ENCODE measurements at regions not wholly inside any gene's neighbourhood (a gene's known extent, or its start where the extent isn't known, plus 50 kb on each side); places are given as distances from the start of the nearest gene placed in this dataset.

DNA sequence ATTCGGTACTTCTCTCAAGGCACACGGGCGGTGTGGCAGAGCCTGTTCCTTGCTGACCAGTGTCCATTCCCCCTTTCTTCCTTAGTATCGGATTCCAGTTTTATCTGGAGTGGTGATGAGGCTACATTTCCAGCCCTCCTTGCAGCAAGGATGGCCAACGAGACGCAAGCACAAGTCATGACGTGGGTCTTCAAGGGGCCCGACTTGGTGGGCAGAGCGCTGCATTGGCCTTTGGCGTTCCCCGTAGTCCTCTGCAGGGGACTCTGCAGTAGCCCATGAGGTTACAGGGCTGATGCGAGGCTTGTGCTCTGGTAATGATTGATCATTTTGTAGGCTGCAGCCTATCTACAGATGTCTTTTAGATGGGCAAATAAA lies 194.5 kb downstream of the OPA1 start:
- intact Hi-C loops (cut with DNase I; ENCODE audit: low total_unique reads): loop anchor here (5.0 kb wide), 1 partner anchor 350 kb away; the partner anchor contains the start of gene HES1
- no peaks in the 10 kb centered on the region for H3K27me3 ChIP-seq
- H3K4me1 ChIP-seq: peaks cover 6 to 30% (median 24%) of the 10 kb centered on the region in 4 donors
- no peak for DNase-seq
- H3K9me3 ChIP-seq: no peaks in the 10 kb centered on the region
- H3K36me3 ChIP-seq: no peaks in the 10 kb centered on the region
- TF ChIP-seq POLR2A (IDR thresholded peaks at IDR 0.05) (no peak), CTCF (IDR thresholded peaks at IDR 0.05) (no peak), EP300 (IDR thresholded peaks at IDR 0.05) (no peak), POLR2AphosphoS5 (IDR thresholded peaks at IDR 0.05) (no peak)
- WGBS, 5 donors: 83 to 91% (median 86%) methylated on average over 12 of the region's 12 CpGs
- H3K4me3 ChIP-seq: no peak overlapping the region
- no peak overlapping the region for H3K27ac ChIP-seq

DNA sequence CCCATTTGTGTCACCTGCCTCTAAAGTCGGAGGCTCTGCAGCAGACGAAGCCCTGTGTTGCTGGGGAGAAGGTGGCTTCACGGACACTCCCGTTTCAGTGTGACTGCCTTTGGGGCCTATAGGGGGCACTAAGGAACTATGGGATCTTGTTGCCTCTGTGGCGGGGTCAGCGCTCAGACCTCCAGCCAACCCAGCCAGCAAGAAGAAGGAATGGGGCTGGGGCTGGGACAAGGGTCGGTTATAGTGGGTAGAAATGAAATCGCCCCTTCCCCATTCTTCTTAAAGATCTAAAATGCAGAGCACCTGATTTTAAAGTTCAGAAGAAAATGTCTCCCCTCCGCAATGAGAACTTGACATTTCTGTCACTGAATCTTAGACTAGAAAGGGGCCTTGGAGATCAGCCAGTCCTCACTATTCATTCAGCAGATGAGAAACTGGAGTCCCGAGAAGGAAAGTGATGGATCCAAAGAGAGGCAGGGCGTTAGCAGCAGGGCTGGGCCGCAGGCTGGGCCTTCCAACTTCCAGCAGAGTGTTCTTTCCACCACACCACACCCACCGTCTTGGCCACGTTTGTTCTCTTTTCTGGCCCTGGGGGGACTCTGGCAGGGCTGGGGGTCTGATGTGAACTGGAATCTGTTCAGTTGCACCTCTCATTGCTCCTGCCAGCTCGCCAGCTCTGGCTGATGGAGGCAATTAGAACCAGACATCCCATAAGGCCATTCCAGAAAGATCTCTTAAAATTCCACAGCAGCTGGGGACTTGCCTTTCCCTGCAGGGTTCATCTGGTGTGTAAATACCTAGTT lies 195.4 kb downstream of the OPA1 start:
- TF ChIP-seq POLR2A (IDR thresholded peaks at IDR 0.05) (no peak), POLR2AphosphoS5 (IDR thresholded peaks at IDR 0.05) (peak in 1 of 3 donors; percentile 21), EP300 (IDR thresholded peaks at IDR 0.05) (no peak), CTCF (IDR thresholded peaks at IDR 0.05) (peak in 6 of 7 experiments; percentile 13 to 80 (median 72))
- Histone ChIP-seq H3K36me3 (no peaks in the 10 kb centered on the region), H3K4me3 (no peak overlapping the region), H3K27ac (peak overlapping the region in 4 of 5 donors; percentile 2 to 47 (median 14)), H3K9me3 (no peaks in the 10 kb centered on the region), H3K27me3 (no peaks in the 10 kb centered on the region), H3K4me1 (peaks cover 0 to 23% (median 22%) of the 10 kb centered on the region in 4 donors)
- WGBS, 5 donors: 25 to 35% (median 27%) methylated on average over 15 of the region's 15 CpGs
- intact Hi-C loops (cut with DNase I; ENCODE audit: low total_unique reads): loop anchor here (5.0 kb wide), 1 partner anchor 349 kb away; the partner anchor contains the start of gene HES1
- peak; percentile 65 to 92 for DNase-seq

DNA sequence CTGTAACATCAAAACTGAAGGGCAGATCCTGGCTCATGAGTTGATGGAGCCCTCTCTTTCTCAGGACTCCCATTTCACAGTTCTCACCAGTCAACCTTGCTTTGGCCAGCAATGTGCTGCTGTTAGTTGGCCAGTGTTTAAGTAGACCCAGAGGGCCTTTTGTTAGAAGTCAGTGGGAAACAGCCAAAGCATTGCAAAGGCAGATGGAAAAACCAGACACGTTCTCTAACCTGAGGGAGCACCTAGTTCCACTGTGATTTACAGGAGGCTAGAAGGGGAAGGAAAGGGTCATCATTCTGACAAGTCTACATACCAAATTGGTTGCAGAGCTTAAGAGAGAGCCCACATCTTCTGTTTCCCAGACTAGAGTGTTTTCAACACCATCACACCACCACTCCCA lies 196.4 kb downstream of the OPA1 start:
- intact Hi-C loops (cut with DNase I; ENCODE audit: low total_unique reads): loop anchor here (5.0 kb wide), 1 partner anchor 348 kb away; the partner anchor contains the start of gene HES1
- WGBS, 5 donors: 88 to 100% (median 95%) methylated on average over 1 of the region's 1 CpG

More for the DNA sequence above, 196.4 kb downstream of the OPA1 start:
- Histone ChIP-seq H3K36me3 (no peaks in the 10 kb centered on the region), H3K27me3 (no peaks in the 10 kb centered on the region), H3K4me3 (no peak overlapping the region), H3K4me1 (peaks cover 0 to 23% (median 22%) of the 10 kb centered on the region in 4 donors), H3K27ac (no peak overlapping the region), H3K9me3 (no peaks in the 10 kb centered on the region)
- no peak for DNase-seq
- TF ChIP-seq POLR2A (IDR thresholded peaks at IDR 0.05) (no peak), EP300 (IDR thresholded peaks at IDR 0.05) (no peak), POLR2AphosphoS5 (IDR thresholded peaks at IDR 0.05) (no peak), CTCF (IDR thresholded peaks at IDR 0.05) (no peak)

Data from stomach (tissue), 8 donors.